Cardiac muscle cell (in vitro differentiated cells and primary cell): ENCODE measurements at regions not wholly inside any gene's neighbourhood (a gene's known extent, or its start where the extent isn't known, plus 50 kb on each side); places are given as distances from the start of the nearest gene placed in this dataset.

ENCODE experiments used
- DNase-seq, 2 donors: peaks; one replicate each; pipeline versions ENCODE4 v3.0.0 to v3.0.0-alpha.2; 2010 to 2017; ENCODE audit warnings: low read depth in 1 of 2, low spot score in 1 of 2
- H3K27ac ChIP-seq: fragments of 200-600 bp; sonication (generic); 2 replicates; pipeline ENCODE4 v1.5.1; 2016
- H3K27me3 ChIP-seq: fragments of 200-600 bp; sonication (generic); 2 replicates; pipeline ENCODE4 v1.6.0; 2016; ENCODE audit warnings: control low read depth
- H3K36me3 ChIP-seq: fragments of 200-600 bp; sonication (generic); 2 replicates; pipeline ENCODE4 v1.5.1; 2016; ENCODE audit warnings: control low read depth
- H3K4me1 ChIP-seq: fragments of 200-600 bp; sonication (generic); 2 replicates; pipeline ENCODE4 v1.8.1; 2017; ENCODE audit warnings: low read depth, mild to moderate bottlenecking, mixed run types
- H3K4me3 ChIP-seq: fragments of 200-600 bp; sonication (generic); 2 replicates; pipeline ENCODE4 v1.5.1; 2016; ENCODE audit warnings: mild to moderate bottlenecking
- H3K9me3 ChIP-seq: fragments of 200-600 bp; sonication (generic); 2 replicates; pipeline ENCODE4 v1.5.1; 2017; ENCODE audit warnings: low read depth, mild to moderate bottlenecking, control low read depth
- CTCF ChIP-seq: IDR thresholded peaks from 2 replicates; pipeline ENCODE4 v1.5.1; 2012; ENCODE audit warnings: low read depth, mild to moderate bottlenecking, low read length

- Histone ChIP-seq H3K27ac (no peak overlapping the region), H3K27me3 (no peaks in the 10 kb centered on the region), H3K4me3 (no peak overlapping the region), H3K36me3 (no peaks in the 10 kb centered on the region), H3K4me1 (no peaks in the 10 kb centered on the region), H3K9me3 (no peaks in the 10 kb centered on the region)
- no peak for DNase-seq
- no peak for TF ChIP-seq CTCF
Measured at GRCh38 chr5:53392073-53392472, 88.4 kb upstream of the FST start.

- Histone ChIP-seq H3K4me3 (no peak overlapping the region), H3K36me3 (no peaks in the 10 kb centered on the region), H3K4me1 (no peaks in the 10 kb centered on the region), H3K9me3 (no peaks in the 10 kb centered on the region), H3K27ac (no peak overlapping the region), H3K27me3 (no peaks in the 10 kb centered on the region)
- no peak for TF ChIP-seq CTCF
- no peak for DNase-seq
Measured at GRCh38 chr5:53394808-53395207, 85.6 kb upstream of the FST start.

GRCh38 chr5:53397141-53397757 lies 83.2 kb upstream of the FST start:
- Histone ChIP-seq H3K4me1 (no peaks in the 10 kb centered on the region), H3K4me3 (no peak overlapping the region), H3K9me3 (no peaks in the 10 kb centered on the region), H3K27me3 (no peaks in the 10 kb centered on the region), H3K36me3 (no peaks in the 10 kb centered on the region), H3K27ac (no peak overlapping the region)
- TF ChIP-seq CTCF = no peak
- no peak for DNase-seq

GRCh38 chr5:53397845-53398244 lies 82.6 kb upstream of the FST start:
- H3K4me1 ChIP-seq = no peaks in the 10 kb centered on the region
- DNase-seq = peak in 1 of 2 donors; percentile 61
- H3K9me3 ChIP-seq = no peaks in the 10 kb centered on the region
- no peaks in the 10 kb centered on the region for H3K27me3 ChIP-seq
- TF ChIP-seq CTCF = no peak
- H3K36me3 ChIP-seq = no peaks in the 10 kb centered on the region
- no peak overlapping the region for H3K4me3 ChIP-seq
- H3K27ac ChIP-seq = no peak overlapping the region

GRCh38 chr5:53399926-53400697 lies 80.3 kb upstream of the FST start:
- Histone ChIP-seq H3K27me3 (no peaks in the 10 kb centered on the region), H3K36me3 (no peaks in the 10 kb centered on the region), H3K4me3 (no peak overlapping the region), H3K4me1 (no peaks in the 10 kb centered on the region), H3K9me3 (no peaks in the 10 kb centered on the region), H3K27ac (no peak overlapping the region)
- TF ChIP-seq CTCF = no peak
- no peak for DNase-seq
